ENCODE measurements at regions not wholly inside any gene's neighbourhood (a gene's known extent, or its start where the extent isn't known, plus 50 kb on each side); places are given as distances from the start of the nearest gene placed in this dataset.

DNA sequence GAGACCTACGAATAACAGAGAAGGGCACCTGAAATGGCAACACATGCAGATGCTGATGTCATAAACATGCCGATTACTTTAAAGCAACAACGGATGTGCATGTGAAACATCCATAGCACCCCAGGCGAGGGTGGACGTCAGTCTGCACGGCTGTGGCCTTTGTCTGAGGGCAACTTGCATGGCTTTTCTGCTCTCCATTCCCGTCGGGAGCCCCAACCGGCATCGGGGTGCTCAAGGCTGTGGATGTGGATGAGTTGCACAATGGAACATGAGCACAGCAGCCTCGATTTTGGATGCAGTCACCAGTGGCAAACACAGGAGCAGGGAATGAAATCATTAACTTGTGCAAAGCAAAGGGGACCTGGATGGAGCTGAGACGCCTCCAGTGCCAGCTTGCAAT is 298.2 kb upstream of the SALL3 start:
- TF ChIP-seq, protein P1, sequence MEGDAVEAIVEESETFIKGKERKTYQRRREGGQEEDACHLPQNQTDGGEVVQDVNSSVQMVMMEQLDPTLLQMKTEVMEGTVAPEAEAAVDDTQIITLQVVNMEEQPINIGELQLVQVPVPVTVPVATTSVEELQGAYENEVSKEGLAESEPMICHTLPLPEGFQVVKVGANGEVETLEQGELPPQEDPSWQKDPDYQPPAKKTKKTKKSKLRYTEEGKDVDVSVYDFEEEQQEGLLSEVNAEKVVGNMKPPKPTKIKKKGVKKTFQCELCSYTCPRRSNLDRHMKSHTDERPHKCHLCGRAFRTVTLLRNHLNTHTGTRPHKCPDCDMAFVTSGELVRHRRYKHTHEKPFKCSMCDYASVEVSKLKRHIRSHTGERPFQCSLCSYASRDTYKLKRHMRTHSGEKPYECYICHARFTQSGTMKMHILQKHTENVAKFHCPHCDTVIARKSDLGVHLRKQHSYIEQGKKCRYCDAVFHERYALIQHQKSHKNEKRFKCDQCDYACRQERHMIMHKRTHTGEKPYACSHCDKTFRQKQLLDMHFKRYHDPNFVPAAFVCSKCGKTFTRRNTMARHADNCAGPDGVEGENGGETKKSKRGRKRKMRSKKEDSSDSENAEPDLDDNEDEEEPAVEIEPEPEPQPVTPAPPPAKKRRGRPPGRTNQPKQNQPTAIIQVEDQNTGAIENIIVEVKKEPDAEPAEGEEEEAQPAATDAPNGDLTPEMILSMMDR (optimal IDR thresholded peaks at IDR 0.05 in 1 of 3, IDR thresholded peaks at IDR 0.05 in 1 of 3, conservative IDR thresholded peaks at IDR 0.05 in 1 of 3; ENCODE audit: extremely low read depth in 1 of 3, insufficient read depth in 2 of 3, low read length in 3 of 3), result no peak
- no peak for TF ChIP-seq EZH2 (IDR thresholded peaks at IDR 0.05; ENCODE audit: low read length)

Measured in keratinocyte (primary cell).